HG02870 (cell line): ENCODE measurements at regions not wholly inside any gene's neighbourhood (a gene's known extent, or its start where the extent isn't known, plus 50 kb on each side); places are given as distances from the start of the nearest gene placed in this dataset.
"Not testable (repeated sequence)": the region's sequence is repeated elsewhere in the genome, so short reads cannot be mapped to it uniquely, and the experiment has no call there.

ENCODE experiments used
- ATAC-seq: cut with Tn5 transposase; IDR thresholded peaks from one replicate; pipeline ENCODE4 v1.9.1; 2021; ENCODE audit warnings: mild to moderate bottlenecking, moderate library complexity; ENCODE audit not compliant: unreplicated experiment

DNA sequence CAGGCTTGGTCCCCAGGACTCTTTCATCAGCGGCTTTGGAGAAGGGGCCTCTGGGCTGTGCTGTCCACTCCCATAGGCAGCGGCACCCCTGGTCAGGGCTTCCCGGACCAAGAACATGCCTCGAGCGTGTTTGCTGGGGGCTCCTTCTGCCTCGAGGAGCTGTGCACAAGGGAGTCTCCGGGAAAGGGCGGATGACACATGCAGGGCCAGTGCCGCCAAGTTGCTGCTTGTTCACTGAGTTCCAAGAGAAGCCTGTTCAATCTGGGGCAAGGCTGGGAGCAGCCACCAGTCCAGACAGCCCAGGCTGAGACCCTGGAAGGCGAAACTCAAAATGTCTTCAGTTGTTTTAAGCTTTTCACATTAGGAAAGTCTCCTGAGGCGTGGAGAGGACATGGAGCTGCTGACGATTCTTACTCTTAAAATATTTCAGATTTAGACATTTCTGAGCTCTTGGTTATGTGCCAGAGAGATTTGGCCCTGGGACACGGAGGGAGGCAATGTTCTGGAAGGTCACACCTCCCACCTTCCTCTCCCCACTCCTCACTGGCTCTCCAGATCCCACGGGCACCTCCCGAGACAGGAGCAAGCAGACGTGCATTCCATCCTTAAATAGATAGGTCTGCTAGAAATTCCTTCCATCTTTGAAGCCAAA is 84.5 kb upstream of the ZNF469 start:
- ATAC-seq: no peak

DNA sequence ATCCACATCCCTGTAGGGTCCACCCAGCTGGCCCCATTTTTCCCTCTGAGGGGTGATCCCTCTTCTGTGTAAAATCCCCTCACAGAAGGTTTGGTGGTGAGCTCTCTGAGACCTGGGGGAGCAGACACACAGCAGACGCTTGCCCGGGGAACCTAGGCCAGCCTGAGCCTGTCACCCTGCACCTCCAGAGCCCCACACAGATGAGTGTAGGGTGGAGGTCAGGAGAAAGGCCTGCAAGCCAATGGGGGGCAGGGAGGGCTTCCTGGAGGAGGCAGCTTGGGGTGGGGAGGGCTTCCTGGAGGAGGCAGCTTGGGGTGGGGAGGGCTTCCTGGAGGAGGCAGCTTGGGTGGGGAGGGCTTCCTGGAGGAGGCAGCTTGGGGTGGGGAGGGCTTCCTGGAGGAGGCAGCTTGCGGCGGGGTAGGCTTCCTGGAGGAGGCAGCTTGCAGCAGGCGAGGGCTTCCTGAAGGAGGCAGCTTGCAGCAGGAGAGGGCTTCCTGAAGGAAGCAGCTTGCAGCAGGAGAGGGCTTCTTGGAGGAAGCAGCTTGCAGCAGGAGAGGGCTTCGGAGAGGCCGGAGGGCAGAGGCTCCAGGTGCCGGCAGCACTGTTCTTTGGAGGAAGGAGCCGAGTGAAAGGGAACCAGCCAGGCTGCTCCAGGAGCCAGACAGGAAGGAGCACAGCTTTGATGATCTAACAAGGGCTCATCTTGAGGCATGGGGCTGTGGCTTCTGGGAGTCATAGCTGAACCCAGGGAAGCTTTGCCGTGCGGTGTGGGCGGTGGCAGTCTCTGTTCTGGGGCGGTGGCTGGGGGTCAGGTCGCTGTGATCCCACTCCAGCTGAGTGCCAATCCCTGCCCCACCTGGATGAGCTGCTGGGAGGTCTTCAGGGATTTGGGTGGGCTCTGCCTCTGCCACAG is 83.7 kb upstream of the ZNF469 start:
- no peak for ATAC-seq

DNA sequence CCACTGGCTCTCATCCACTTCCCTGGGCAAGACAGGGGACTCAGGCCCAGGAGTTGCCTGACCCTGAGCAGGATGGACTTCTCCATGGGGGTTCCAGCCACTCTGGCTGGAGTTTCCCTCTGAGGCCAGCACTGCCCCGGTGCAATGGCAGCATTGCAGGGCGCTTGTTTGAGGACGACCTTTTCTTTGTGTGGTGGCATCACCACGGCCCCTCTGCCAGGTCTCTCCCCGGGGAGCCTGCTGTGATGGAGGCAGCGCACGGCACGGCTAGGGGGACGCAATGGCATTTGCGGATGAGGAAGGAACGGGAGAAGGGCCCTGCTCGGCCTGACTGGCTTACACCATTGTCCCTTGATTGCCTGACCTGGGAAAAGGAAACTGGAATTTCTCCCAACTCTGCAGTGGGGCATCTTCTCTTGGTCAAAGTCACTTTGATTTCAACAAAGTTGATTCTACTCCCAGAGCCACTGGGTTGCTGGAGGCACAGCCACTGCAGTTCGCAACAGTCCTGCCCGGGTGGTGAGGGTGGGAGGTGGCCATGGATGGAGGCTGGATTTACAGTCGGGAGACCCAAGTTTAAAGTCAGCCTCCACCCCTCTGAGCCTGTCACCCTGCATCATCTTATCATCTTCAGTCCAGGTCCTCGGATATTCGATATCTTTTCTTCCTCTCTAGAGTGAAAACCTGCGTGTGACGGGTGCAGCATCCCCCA is 82.9 kb upstream of the ZNF469 start:
- no peak for ATAC-seq

DNA sequence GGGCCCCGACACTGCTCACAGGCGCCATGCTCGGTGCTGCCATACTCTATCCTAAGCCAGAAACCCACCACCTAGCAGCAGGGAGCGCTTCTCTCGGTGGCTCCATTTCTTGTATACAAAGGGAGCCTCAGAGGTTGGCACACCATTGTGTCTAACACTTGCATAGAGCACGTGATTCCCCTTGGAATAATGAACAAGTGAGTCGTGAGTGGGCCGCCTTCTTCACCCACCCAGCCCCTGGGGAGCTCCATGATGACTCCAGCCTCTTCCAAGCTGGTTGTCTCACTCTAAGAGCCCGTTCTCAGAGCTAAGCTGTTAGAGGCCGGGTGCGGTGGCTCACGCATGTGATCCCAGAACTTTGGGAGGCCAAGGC is 82.3 kb upstream of the ZNF469 start:
- no peak for ATAC-seq

DNA sequence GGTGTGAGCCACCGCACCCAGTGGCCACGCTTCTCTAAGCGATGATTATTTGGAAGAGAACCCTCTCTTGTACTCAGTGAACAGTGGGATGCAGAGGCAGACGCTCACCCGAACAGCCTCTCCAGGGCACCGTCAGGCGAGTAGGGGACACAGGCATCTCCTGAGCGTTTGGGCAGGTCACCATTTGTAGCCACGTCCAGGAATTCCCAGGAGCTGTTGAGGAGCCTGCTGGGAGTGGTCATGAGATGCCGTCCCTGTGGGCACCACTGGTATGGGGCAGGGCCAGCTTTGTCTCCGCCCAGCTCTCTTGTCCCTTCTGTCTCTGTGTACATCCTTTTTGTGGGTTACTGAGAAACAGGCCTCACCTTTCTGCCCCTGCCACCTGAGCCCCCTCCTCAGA is 81.3 kb upstream of the ZNF469 start:
- no peak for ATAC-seq

DNA sequence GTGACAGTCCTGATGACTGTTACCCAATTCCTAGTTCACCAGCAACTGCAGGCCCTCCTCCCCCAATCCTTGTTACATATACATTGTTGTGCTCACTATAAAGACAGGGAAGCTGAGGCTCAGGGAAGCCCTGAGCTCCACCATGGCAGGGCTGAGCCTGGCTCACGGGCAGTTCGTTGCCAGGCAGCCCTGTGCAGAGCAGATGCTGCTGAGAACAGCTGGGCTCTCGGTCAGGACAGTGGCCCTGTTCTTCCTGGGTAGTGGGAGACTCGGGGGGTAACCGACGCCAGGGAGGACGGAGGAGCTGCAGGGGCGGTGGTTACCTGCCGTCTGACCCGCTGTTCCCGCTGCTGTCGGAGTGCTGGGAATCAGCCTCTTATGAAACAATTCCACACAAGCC is 80.9 kb upstream of the ZNF469 start:
- no peak for ATAC-seq

DNA sequence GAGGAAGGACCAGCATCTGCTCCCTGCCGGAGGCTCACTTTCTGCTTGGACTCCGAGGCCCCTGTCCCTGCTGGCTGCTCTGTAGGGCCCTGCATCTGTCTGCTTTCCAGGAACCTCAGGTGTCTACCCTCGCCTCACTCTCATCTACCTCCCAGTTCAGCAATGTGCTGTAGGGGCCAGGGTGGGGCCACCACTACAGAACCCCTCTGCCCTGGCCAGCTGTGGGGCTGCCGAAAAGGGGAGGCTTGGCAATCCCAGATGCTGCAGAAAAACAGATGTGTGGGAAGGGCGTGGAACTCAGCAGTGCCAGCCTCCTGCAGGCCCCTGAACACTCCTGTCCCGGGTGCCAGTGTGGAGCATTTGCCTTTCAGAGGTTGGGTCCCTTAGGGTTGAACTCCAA is 80.1 kb upstream of the ZNF469 start:
- ATAC-seq: no peak

DNA sequence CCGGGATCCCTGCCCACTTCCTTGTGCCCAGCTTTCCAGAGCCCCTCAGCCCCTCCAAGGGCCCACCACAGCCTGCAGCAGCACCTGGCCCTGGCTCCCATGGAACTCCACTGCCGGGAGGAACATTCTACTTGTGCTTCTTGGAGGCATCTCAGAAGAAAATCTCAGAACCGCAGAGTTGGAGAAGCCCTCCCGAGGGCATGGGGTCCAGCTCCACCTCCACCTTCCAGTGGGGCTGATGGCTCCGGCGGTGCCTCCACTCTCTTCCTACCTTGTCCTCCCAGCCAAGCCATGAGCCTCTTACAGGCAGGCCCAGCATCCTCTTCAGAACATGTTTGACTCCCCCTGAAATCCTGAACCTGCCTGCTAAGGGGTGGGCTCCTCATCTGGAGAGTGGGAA is 79.4 kb upstream of the ZNF469 start:
- ATAC-seq: no peak

DNA sequence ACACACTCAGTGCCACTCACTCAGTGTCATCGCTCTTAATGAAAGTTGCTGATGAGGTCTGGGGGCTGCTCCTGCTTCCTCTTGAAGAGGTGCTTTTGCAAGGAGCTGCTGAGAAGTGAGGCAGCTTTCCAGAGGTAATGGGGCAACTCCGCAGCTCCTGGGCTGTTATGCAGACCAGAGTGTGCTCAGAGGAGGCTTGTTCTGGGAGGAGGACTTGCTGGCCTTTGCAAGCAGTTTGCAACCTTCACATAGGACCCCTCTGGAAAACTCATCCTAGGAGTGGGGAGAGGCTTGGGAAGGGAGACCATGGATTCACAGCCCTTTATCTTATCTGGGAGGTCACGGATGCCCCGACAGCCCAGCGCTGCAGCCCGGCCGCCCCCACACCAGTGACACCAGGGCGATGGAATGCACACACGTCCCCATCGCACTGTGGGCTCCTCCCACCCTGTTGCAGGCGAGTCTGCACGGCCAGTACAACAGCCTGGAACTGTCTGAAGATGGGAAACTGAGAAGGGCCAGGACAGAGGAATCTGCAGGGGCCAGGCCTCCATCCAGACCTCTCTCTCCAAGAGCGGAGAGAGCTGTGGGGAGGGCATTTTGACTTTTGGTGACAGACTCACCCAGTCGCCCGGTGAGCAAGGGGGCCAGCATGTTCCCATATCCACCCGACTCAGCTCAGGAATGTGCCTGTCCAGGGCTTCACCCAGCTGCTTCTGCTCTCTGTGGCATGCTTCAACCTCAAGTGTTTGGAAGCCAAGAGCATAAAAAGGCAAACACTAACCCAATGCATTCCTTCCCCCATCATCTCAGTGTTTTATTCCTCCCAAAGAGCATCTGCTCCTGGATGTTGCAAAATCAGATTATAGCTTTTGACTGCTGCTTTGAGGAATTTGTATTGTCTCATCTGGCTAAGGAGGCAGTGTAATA is 78.6 kb upstream of the ZNF469 start:
- no peak for ATAC-seq

DNA sequence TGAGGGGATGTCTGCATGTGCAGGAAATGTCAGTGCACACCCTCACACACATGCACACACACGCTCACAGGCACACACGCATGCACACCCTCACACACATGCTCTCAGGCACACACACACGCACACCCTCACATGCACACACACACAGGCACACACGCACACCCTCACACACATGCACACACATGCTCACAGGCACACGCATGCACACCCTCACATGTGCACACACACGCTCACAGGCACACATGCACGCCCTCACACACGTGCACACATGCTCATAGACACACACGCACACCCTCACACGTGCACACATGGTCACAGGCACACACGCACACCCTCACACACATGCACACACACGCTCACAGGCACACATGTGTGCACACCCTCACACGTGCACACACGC is 77.6 kb upstream of the ZNF469 start:
- ATAC-seq: no peak

DNA sequence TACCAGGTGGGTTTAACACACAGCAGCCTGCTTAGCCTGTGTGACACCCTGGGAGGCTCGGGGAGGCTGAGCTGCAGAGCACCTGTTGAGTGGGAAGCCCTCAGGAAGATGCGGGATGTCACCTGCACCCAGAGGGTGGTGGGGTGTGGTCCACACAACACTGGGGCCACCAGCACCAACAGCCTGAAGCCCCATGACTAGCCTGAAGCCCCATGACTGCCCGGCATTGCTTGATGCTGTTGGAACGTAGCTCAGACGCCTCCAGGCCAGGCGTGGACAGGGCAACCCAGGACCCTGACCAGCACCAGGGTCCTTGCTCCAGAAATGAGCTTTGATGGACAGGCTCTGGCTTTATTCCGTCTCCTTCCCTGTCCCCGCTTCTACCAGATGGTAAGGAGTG is 76.3 kb upstream of the ZNF469 start:
- no peak for ATAC-seq

DNA sequence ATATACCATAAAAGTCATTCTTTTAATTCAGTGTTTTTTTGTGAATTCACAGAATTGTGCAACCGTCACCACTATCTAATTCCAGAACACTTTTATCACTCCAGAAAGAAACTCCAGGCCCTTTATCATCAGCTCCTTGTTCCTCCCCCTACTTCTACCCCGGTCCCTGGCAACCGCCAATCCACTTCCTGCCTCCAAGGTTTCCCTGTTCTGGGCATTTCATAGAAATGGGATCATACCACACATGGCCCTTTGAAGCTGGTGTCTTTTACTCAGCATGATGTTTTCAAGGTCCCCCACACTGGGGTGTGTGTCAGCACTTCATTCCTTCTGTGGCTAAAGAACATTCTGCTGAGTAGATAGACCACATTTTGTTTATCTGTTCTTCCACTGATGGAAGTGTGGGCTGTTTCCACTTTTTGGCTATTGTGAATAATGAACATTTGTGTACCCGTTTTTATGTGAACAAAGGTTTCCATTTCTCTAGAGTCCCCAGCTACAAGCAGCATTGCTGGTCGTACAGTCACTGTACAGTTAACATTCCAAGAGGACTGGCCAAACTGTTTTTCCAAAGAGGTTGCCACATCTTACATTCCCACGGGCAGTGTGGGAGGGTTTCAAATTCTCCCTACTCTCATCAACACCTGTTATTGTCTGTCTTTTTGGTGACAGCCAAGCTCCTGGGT is 75.8 kb upstream of the ZNF469 start:
- no peak for ATAC-seq

DNA sequence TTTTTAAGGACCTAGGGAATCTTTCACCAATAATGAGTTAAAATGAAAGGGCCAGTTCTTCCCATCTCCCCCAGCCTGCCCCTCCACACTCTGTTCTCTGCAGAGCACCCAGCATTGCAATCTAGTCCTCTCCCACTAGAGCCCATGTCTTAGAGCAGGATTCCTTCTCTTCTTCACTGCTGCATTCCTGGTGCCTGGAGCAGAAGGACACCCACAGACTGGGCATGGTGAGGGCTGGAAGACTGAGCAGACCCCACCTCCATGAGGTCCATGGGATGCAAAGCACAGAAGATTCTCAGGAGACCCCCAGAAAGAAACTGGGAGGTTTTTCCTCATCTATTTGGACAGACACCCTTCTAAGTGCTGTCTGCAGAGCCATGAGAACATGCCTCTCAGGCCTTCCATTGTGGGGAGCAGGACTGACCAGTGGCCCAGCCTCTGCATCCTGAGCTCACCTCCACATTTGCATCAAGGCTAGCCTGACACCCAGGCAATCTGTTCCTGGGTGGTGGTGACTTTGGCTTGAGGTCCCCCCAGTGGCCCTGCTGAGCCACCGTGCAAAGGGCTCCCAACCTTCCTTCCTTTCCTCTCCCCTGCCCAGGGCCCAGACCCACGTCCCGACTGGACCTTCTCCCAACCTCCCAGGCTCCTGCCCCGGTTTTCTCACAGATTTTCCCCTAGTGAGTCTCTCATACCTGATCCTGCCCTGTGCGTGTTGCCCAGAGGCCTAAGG is 74.2 kb upstream of the ZNF469 start:
- no peak for ATAC-seq

DNA sequence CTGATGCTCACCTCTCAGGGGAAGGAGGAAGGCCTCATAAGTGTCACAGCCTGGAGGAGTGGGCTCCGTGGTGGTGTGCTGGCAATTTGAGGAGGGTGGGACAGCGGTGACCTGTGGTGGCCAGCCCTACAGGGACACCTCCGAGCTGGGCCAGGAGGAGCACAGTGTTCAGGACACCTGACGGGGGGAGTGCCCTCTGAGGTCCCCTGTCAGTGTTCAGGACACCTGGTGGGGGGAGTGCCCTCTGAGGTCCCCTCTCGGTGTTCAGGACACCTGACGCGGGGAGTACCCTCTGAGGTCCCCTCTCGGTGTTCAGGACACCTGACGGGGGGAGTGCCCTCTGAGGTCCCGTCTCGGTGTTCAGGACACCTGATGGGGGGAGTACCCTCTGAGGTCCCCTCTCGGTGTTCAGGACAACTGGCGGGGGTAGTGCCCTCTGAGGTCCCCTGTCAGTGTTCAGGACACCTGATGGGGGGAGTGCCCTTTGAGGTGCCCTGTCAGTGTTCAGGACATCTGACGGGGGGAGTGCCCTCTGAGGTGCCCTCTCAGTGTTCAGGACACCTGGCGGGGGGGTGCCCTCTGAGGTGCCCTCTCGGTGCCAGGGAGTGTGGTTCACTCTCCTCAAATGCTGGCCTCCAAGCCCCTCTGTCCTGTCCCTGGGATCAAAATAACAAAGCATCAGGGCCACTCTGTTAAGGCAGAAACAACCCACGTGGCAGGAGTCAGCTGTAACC is 73.4 kb upstream of the ZNF469 start:
- no peak for ATAC-seq

DNA sequence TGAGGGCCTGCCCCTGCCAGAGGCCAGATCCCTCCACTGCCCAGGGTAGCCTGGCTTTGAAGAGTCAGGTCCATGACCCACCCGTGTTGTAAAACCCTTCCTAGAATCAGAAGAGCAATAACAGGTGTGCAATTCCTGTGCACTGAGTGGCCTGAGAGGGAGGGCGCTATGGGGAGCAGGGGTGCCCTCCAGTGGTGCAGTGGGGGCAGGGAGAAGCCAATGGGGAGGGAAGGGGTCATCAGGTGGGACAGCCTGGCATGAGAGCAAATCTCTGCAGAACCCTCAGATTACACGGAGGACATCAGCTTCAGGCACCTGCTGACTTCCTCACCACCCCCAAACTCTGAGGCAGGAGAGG is 72.9 kb upstream of the ZNF469 start:
- no peak for ATAC-seq

DNA sequence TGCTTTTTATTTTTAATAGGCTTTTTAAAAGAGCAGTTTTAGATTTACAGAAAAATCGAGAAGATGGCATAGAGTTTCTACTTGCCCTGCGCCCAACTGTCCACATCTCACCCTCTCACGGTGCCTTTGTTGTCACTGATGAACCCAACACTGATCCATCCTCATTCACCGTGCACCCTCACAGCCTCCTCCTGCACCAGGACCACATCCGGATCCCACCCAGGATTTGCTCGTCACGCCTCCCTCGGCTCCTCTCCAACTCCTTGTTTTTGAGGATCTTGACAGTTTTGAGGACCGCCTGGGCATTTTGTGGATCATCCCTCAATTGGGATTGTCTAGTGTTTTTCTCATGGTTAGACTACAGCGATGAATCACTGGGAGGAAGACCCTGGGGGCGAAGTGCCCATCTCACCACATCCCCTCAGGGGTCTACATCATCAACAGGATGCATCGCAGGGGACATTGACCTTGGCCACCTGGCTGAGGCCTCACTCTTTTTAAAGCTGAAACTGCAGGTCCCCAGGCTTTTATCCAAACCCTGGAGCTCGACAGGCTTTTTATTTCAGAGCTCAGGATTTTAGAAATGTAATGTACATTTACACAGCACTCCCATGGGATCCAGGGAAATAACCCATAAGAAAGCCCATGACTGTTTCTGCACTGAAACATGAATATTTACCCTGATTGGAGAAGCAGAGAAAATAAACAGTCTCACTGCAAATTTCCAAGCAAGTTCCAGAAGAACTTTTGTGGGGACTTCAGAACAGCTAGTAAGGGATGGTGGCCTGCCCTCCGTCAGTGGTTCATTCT is 71.8 kb upstream of the ZNF469 start:
- ATAC-seq: no peak

DNA sequence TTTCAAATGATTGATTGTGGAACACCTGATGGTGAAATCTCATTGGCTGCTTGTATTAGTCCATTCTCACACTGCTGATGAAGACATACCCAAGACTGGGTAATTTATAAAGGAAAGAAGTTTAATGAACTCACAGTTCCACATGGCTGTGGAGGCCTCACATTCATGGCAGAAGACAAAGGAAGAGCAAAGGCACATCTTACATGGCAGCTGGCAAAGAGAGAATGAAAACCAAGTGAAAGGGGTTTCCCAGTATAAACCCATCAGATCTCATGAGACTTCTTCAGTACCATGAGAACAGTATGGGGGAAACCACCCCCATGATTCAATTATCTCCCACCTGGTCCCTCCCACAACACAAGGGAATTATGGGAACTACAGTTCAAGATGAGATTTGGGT is 70.9 kb upstream of the ZNF469 start:
- ATAC-seq: not testable (repeated sequence)

DNA sequence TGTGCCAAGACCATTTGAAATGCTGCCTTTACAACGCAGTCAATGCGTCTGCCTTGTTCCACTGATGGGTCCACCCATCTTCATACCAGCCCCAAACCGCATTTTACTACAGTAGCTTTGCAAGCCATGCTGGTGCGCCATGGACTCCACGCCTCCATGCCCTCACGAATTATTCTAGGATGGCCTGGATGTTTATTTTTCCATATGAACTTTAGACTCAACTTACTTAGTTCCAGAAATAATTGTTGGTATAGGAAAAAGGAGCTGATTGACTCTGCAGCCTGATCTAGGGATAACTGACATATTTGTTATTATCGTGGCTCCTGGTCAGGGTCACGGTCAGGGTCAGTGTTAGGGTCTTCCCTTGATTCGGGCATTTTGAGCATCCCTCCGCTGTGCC is 70.0 kb upstream of the ZNF469 start:
- no peak for ATAC-seq
